ENCODE measurements at regions not wholly inside any gene's neighbourhood (a gene's known extent, or its start where the extent isn't known, plus 50 kb on each side); places are given as distances from the start of the nearest gene placed in this dataset.

GRCh38 chr9:26158631-26159150 is 480.4 kb upstream of the TUSC1 start:
- in situ Hi-C loops (cut with MboI; ENCODE audit: low pct_unique_long_range_greater_than_20kb, low sequenced_read_pairs, unreplicated experiment), result no loop called here
- DNase-seq (ENCODE audit: low spot score), result no peak

GRCh38 chr9:26157411-26157810 is 479.2 kb upstream of the TUSC1 start:
- TF ChIP-seq, protein P1, sequence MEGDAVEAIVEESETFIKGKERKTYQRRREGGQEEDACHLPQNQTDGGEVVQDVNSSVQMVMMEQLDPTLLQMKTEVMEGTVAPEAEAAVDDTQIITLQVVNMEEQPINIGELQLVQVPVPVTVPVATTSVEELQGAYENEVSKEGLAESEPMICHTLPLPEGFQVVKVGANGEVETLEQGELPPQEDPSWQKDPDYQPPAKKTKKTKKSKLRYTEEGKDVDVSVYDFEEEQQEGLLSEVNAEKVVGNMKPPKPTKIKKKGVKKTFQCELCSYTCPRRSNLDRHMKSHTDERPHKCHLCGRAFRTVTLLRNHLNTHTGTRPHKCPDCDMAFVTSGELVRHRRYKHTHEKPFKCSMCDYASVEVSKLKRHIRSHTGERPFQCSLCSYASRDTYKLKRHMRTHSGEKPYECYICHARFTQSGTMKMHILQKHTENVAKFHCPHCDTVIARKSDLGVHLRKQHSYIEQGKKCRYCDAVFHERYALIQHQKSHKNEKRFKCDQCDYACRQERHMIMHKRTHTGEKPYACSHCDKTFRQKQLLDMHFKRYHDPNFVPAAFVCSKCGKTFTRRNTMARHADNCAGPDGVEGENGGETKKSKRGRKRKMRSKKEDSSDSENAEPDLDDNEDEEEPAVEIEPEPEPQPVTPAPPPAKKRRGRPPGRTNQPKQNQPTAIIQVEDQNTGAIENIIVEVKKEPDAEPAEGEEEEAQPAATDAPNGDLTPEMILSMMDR (IDR thresholded peaks at IDR 0.05; ENCODE audit: extremely low read depth, insufficient read depth, missing control alignments), result no peak
- DNase-seq (ENCODE audit: low spot score), result no peak
- in situ Hi-C loops (cut with MboI; ENCODE audit: low pct_unique_long_range_greater_than_20kb, low sequenced_read_pairs, unreplicated experiment), result no loop called here

More at GRCh38 chr9:26158631-26159150, 480.4 kb upstream of the TUSC1 start:
- TF ChIP-seq, protein P1 (IDR thresholded peaks at IDR 0.05; ENCODE audit: extremely low read depth, insufficient read depth, missing control alignments), result no peak

GRCh38 chr9:26152350-26152749 is 474.1 kb upstream of the TUSC1 start:
- no peak for DNase-seq (ENCODE audit: low spot score)
- TF ChIP-seq, protein P1 (IDR thresholded peaks at IDR 0.05; ENCODE audit: extremely low read depth, insufficient read depth, missing control alignments), result no peak
- in situ Hi-C loops (cut with MboI; ENCODE audit: low pct_unique_long_range_greater_than_20kb, low sequenced_read_pairs, unreplicated experiment), result no loop called here

GRCh38 chr9:26148128-26148527 is 469.9 kb upstream of the TUSC1 start:
- no peak for DNase-seq (ENCODE audit: low spot score)
- TF ChIP-seq, protein P1 (IDR thresholded peaks at IDR 0.05; ENCODE audit: extremely low read depth, insufficient read depth, missing control alignments), result no peak
- in situ Hi-C loops (cut with MboI; ENCODE audit: low pct_unique_long_range_greater_than_20kb, low sequenced_read_pairs, unreplicated experiment), result no loop called here

GRCh38 chr9:26145938-26146337 is 467.7 kb upstream of the TUSC1 start:
- in situ Hi-C loops (cut with MboI; ENCODE audit: low pct_unique_long_range_greater_than_20kb, low sequenced_read_pairs, unreplicated experiment), result no loop called here
- TF ChIP-seq, protein P1 (IDR thresholded peaks at IDR 0.05; ENCODE audit: extremely low read depth, insufficient read depth, missing control alignments), result no peak
- DNase-seq (ENCODE audit: low spot score), result no peak

DNA sequence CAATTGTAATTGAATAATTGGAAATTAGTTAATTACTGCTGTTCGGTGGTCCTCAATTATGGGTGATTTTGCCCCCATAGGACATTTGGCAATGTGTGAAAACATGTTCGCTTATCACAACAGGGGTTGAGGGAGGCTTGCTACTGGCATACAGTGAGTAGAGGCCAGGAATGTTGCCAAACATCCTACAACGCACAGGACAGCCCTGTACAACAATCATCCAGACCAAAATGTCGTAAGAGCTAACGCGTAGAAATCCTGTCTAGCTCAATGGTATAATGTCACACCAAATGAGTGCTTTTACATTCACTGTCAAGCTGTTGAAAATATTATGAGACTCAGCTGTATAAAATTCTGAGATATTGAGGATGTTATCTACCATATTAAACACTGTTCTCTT is 464.4 kb upstream of the TUSC1 start:
- TF ChIP-seq, protein P1 (IDR thresholded peaks at IDR 0.05; ENCODE audit: extremely low read depth, insufficient read depth, missing control alignments), result no peak
- in situ Hi-C loops (cut with MboI; ENCODE audit: low pct_unique_long_range_greater_than_20kb, low sequenced_read_pairs, unreplicated experiment), result no loop called here

GRCh38 chr9:26142201-26142600 is 464.0 kb upstream of the TUSC1 start:
- TF ChIP-seq, protein P1 (IDR thresholded peaks at IDR 0.05; ENCODE audit: extremely low read depth, insufficient read depth, missing control alignments), result no peak
- in situ Hi-C loops (cut with MboI; ENCODE audit: low pct_unique_long_range_greater_than_20kb, low sequenced_read_pairs, unreplicated experiment), result no loop called here
- DNase-seq (ENCODE audit: low spot score), result no peak

More for the DNA sequence above, 464.4 kb upstream of the TUSC1 start:
- DNase-seq (ENCODE audit: low spot score), result no peak

All from GM13977 (cell line).